ENCODE measurements at regions not wholly inside any gene's neighbourhood (a gene's known extent, or its start where the extent isn't known, plus 50 kb on each side); places are given as distances from the start of the nearest gene placed in this dataset.

GRCh38 chr1:30412241-30413110, 310.9 kb downstream of the MATN1 start:
- Histone ChIP-seq H3K9ac (ENCODE audit: low read depth, low read length, poor library complexity, severe bottlenecking) (no peak overlapping the region), H4K20me1 (ENCODE audit: insufficient read depth, low read length, poor library complexity, severe bottlenecking) (no peaks in the 10 kb centered on the region), H3K36me3 (ENCODE audit: insufficient read depth, low read length) (no peaks in the 10 kb centered on the region), H3K4me3 (ENCODE audit: low read length, poor library complexity, severe bottlenecking) (no peak overlapping the region), H3K4me1 (ENCODE audit: insufficient read depth, low read length, poor library complexity, severe bottlenecking) (no peaks in the 10 kb centered on the region), H3K4me2 (ENCODE audit: low read depth, low read length, poor library complexity, severe bottlenecking) (no peak overlapping the region), H3K79me2 (ENCODE audit: insufficient read depth, low read length) (no peaks in the 10 kb centered on the region), H3F3A (ENCODE audit: low read depth) (no peaks in the 10 kb centered on the region), H3K9me3 (ENCODE audit: insufficient read depth, low read depth, low read length) (no peaks in the 10 kb centered on the region), H2AFZ (ENCODE audit: low read length) (no peak overlapping the region), H3K27me3 (ENCODE audit: insufficient read depth, low read length, poor library complexity, severe bottlenecking) (no peaks in the 10 kb centered on the region), H3K9me2 (replicated peaks; ENCODE audit: low read depth, low read length) (no peaks in the 10 kb centered on the region)
- no peak for TF ChIP-seq EZH2phosphoT487 (IDR thresholded peaks at IDR 0.05; ENCODE audit: borderline replicate concordance)
- TF ChIP-seq CTCF (conservative IDR thresholded peaks at IDR 0.05; ENCODE audit: low read length): no peak

GRCh38 chr1:30411206-30411605, 312.2 kb downstream of the MATN1 start:
- no peak overlapping the region for H2AFZ ChIP-seq (ENCODE audit: low read length)
- no peak overlapping the region for H3K9ac ChIP-seq (ENCODE audit: low read depth, low read length, poor library complexity, severe bottlenecking)
- no peaks in the 10 kb centered on the region for H3K79me2 ChIP-seq (ENCODE audit: insufficient read depth, low read length)
- no peaks in the 10 kb centered on the region for H3F3A ChIP-seq (ENCODE audit: low read depth)
- no peak for TF ChIP-seq CTCF (conservative IDR thresholded peaks at IDR 0.05; ENCODE audit: low read length)
- no peak for TF ChIP-seq EZH2phosphoT487 (IDR thresholded peaks at IDR 0.05; ENCODE audit: borderline replicate concordance)
- no peaks in the 10 kb centered on the region for H4K20me1 ChIP-seq (ENCODE audit: insufficient read depth, low read length, poor library complexity, severe bottlenecking)
- no peaks in the 10 kb centered on the region for H3K9me2 ChIP-seq (replicated peaks; ENCODE audit: low read depth, low read length)
- no peaks in the 10 kb centered on the region for H3K36me3 ChIP-seq (ENCODE audit: insufficient read depth, low read length)
- H3K9me3 ChIP-seq (ENCODE audit: insufficient read depth, low read depth, low read length): no peaks in the 10 kb centered on the region
- no peaks in the 10 kb centered on the region for H3K4me1 ChIP-seq (ENCODE audit: insufficient read depth, low read length, poor library complexity, severe bottlenecking)
- no peak overlapping the region for H3K4me2 ChIP-seq (ENCODE audit: low read depth, low read length, poor library complexity, severe bottlenecking)
- H3K27me3 ChIP-seq (ENCODE audit: insufficient read depth, low read length, poor library complexity, severe bottlenecking): no peaks in the 10 kb centered on the region
- no peak overlapping the region for H3K4me3 ChIP-seq (ENCODE audit: low read length, poor library complexity, severe bottlenecking)

GRCh38 chr1:30410153-30410851, 313.1 kb downstream of the MATN1 start:
- no peaks in the 10 kb centered on the region for H3K9me2 ChIP-seq (replicated peaks; ENCODE audit: low read depth, low read length)
- no peaks in the 10 kb centered on the region for H3K36me3 ChIP-seq (ENCODE audit: insufficient read depth, low read length)
- no peak overlapping the region for H3K4me3 ChIP-seq (ENCODE audit: low read length, poor library complexity, severe bottlenecking)
- no peaks in the 10 kb centered on the region for H3K9me3 ChIP-seq (ENCODE audit: insufficient read depth, low read depth, low read length)
- no peaks in the 10 kb centered on the region for H3K27me3 ChIP-seq (ENCODE audit: insufficient read depth, low read length, poor library complexity, severe bottlenecking)
- no peaks in the 10 kb centered on the region for H3K4me1 ChIP-seq (ENCODE audit: insufficient read depth, low read length, poor library complexity, severe bottlenecking)
- no peak overlapping the region for H3K4me2 ChIP-seq (ENCODE audit: low read depth, low read length, poor library complexity, severe bottlenecking)
- H3K79me2 ChIP-seq (ENCODE audit: insufficient read depth, low read length): no peaks in the 10 kb centered on the region
- H3K9ac ChIP-seq (ENCODE audit: low read depth, low read length, poor library complexity, severe bottlenecking): no peak overlapping the region
- TF ChIP-seq EZH2phosphoT487 (IDR thresholded peaks at IDR 0.05; ENCODE audit: borderline replicate concordance): no peak
- no peak for TF ChIP-seq CTCF (conservative IDR thresholded peaks at IDR 0.05; ENCODE audit: low read length)
- H2AFZ ChIP-seq (ENCODE audit: low read length): no peak overlapping the region
- H3F3A ChIP-seq (ENCODE audit: low read depth): no peaks in the 10 kb centered on the region
- no peaks in the 10 kb centered on the region for H4K20me1 ChIP-seq (ENCODE audit: insufficient read depth, low read length, poor library complexity, severe bottlenecking)
